Activated CD8-positive, alpha-beta memory T cell treated with anti-CD3 and anti-CD28 coated beads for 1 hour (primary cell): ENCODE measurements at regions not wholly inside any gene's neighbourhood (a gene's known extent, or its start where the extent isn't known, plus 50 kb on each side); places are given as distances from the start of the nearest gene placed in this dataset.

ENCODE experiments used
- DNase-seq, 2 donors: peaks; one replicate each; pipeline ENCODE4 v3.0.0-alpha.2; 2020; ENCODE audit warnings: low read depth in 1 of 2; ENCODE audit errors: extremely low read depth in 1 of 2

GRCh38 chr7:10085231-10085630, 888.4 kb upstream of the PHF14 start:
- DNase-seq: no peak

- no peak for DNase-seq
Observed at GRCh38 chr7:10100572-10100971, 873.1 kb upstream of the PHF14 start.

- no peak for DNase-seq
Observed at GRCh38 chr7:10101351-10101750, 872.3 kb upstream of the PHF14 start.

- no peak for DNase-seq
Observed at GRCh38 chr7:10104292-10104691, 869.4 kb upstream of the PHF14 start.

GRCh38 chr7:10106609-10107008, 867.1 kb upstream of the PHF14 start:
- no peak for DNase-seq

- no peak for DNase-seq
Observed at GRCh38 chr7:10116511-10116910, 857.2 kb upstream of the PHF14 start.

GRCh38 chr7:10117815-10118214, 855.9 kb upstream of the PHF14 start:
- DNase-seq: no peak

- DNase-seq: no peak
Observed at GRCh38 chr7:10120936-10121335, 852.7 kb upstream of the PHF14 start.

- no peak for DNase-seq
Observed at GRCh38 chr7:10121631-10122030, 852.0 kb upstream of the PHF14 start.

GRCh38 chr7:10122551-10123100, 851.0 kb upstream of the PHF14 start:
- no peak for DNase-seq

- DNase-seq: no peak
Observed at GRCh38 chr7:10128748-10129147, 844.9 kb upstream of the PHF14 start.

- DNase-seq: no peak
Observed at GRCh38 chr7:10138087-10138854, 835.4 kb upstream of the PHF14 start.

GRCh38 chr7:10146271-10146670, 827.4 kb upstream of the PHF14 start:
- no peak for DNase-seq

- DNase-seq: no peak
Observed at GRCh38 chr7:10156972-10157371, 816.7 kb upstream of the PHF14 start.

GRCh38 chr7:10181996-10182395, 791.7 kb upstream of the PHF14 start:
- no peak for DNase-seq

- DNase-seq: no peak
Observed at GRCh38 chr7:10192074-10192473, 781.6 kb upstream of the PHF14 start.

- no peak for DNase-seq
Observed at GRCh38 chr7:10205696-10206095, 768.0 kb upstream of the PHF14 start.

- no peak for DNase-seq
Observed at GRCh38 chr7:10210000-10210399, 763.7 kb upstream of the PHF14 start.

GRCh38 chr7:10211016-10211415, 762.7 kb upstream of the PHF14 start:
- no peak for DNase-seq

GRCh38 chr7:10211861-10212260, 761.8 kb upstream of the PHF14 start:
- DNase-seq: no peak

- no peak for DNase-seq
Observed at GRCh38 chr7:10212649-10213048, 761.0 kb upstream of the PHF14 start.

- DNase-seq: no peak
Observed at GRCh38 chr7:10216462-10216861, 757.2 kb upstream of the PHF14 start.

- DNase-seq: no peak
Observed at GRCh38 chr7:10221084-10221483, 752.6 kb upstream of the PHF14 start.
